SU-DHL-6 (cell line): ENCODE measurements at regions not wholly inside any gene's neighbourhood (a gene's known extent, or its start where the extent isn't known, plus 50 kb on each side); places are given as distances from the start of the nearest gene placed in this dataset.

ENCODE experiments used
- EZH2phosphoT487 ChIP-seq: fragments of 200-600 bp; sonication (generic), shearing (Covaris generic); conservative IDR thresholded peaks from 2 replicates; pipeline ENCODE4 v1.6.1; 2018; ENCODE audit warnings: mild to moderate bottlenecking, antibody characterized with exemption, low read length, moderate library complexity, mixed read lengths
- TF ChIP-seq, protein P1 (sequence below): fragments of 200-600 bp; sonication (generic); IDR thresholded peaks from one replicate; pipeline ENCODE4 v1.5.1; 2017; ENCODE audit warnings: antibody characterized with exemption, mild to moderate bottlenecking, low read length, moderate library complexity; ENCODE audit not compliant: insufficient read depth, poor library complexity, severe bottlenecking

- TF ChIP-seq, protein P1, sequence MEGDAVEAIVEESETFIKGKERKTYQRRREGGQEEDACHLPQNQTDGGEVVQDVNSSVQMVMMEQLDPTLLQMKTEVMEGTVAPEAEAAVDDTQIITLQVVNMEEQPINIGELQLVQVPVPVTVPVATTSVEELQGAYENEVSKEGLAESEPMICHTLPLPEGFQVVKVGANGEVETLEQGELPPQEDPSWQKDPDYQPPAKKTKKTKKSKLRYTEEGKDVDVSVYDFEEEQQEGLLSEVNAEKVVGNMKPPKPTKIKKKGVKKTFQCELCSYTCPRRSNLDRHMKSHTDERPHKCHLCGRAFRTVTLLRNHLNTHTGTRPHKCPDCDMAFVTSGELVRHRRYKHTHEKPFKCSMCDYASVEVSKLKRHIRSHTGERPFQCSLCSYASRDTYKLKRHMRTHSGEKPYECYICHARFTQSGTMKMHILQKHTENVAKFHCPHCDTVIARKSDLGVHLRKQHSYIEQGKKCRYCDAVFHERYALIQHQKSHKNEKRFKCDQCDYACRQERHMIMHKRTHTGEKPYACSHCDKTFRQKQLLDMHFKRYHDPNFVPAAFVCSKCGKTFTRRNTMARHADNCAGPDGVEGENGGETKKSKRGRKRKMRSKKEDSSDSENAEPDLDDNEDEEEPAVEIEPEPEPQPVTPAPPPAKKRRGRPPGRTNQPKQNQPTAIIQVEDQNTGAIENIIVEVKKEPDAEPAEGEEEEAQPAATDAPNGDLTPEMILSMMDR = no peak
- no peak for TF ChIP-seq EZH2phosphoT487
Measured at GRCh38 chr15:31782951-31783350, 247.4 kb upstream of the CHRNA7 start.
